Breast epithelium (tissue), 4 donors: ENCODE measurements at regions not wholly inside any gene's neighbourhood (a gene's known extent, or its start where the extent isn't known, plus 50 kb on each side); places are given as distances from the start of the nearest gene placed in this dataset.

Source experiments
- DNase-seq, 2 donors: peaks; one replicate each; pipeline ENCODE4 v3.0.0-alpha.2; 2019; ENCODE audit warnings: low spot score in 2 of 2
- H3K27ac ChIP-seq, 2 donors: fragments of 200-600 bp; sonication (generic) in 1 of 2; one replicate each; pipeline ENCODE4 v1.5.1; 2016 to 2019; ENCODE audit warnings: mild to moderate bottlenecking in 1 of 2
- H3K27me3 ChIP-seq, 2 donors: fragments of 200-600 bp; sonication (generic) in 1 of 2; one replicate each; pipeline versions ENCODE4 v1.5.1 to v1.6.0; 2017 to 2019; ENCODE audit warnings: control low read depth in 1 of 2, mild to moderate bottlenecking in 1 of 2
- H3K36me3 ChIP-seq: fragments of 200-600 bp; one replicate; pipeline ENCODE4 v1.5.1; 2019
- H3K4me1 ChIP-seq, 2 donors: fragments of 200-600 bp; sonication (generic); one replicate each; pipeline ENCODE4 v1.5.1; 2016 to 2019; ENCODE audit warnings: control low read depth in 1 of 2
- H3K4me3 ChIP-seq, 3 donors: fragments of 200-600 bp; sonication (generic); 1 replicate in 2 of 3; 2 replicates in 1 of 3; pipeline ENCODE4 v1.5.1; 2016 to 2019; ENCODE audit warnings: mild to moderate bottlenecking in 3 of 3, moderate library complexity in 2 of 3
- H3K9me3 ChIP-seq, 2 donors: fragments of 200-600 bp; sonication (generic) in 1 of 2; one replicate each; pipeline ENCODE4 v1.5.1; 2016 to 2019; ENCODE audit warnings: control low read depth in 1 of 2
- CTCF ChIP-seq, 3 donors: fragments of 450-650 bp; IDR thresholded peaks; one replicate each; pipeline ENCODE4 v1.5.1; 2016 to 2017; ENCODE audit warnings: antibody characterized with exemption in 3 of 3, mild to moderate bottlenecking in 3 of 3, moderate library complexity in 3 of 3
- POLR2A ChIP-seq: fragments of 450-650 bp; IDR thresholded peaks from one replicate; pipeline ENCODE4 v1.6.1; 2016; ENCODE audit warnings: antibody characterized with exemption, mild to moderate bottlenecking, moderate library complexity
- POLR2AphosphoS5 ChIP-seq, 3 donors: sonication (generic); formaldehyde crosslinking; IDR thresholded peaks; one replicate each; pipeline ENCODE4 v1.6.1; 2017; ENCODE audit warnings: antibody characterized with exemption in 3 of 3
- intact Hi-C: fragments of 100-400 bp; cut with DNase I; formaldehyde crosslinking; loops from one replicate; pipeline ENCODE4 v1.15.1; 2023; ENCODE audit warnings: low total_unique reads

GRCh38 chr1:218828125-218828650 lies 345.5 kb upstream of the LYPLAL1 start:
- Histone ChIP-seq H3K4me3 (no peak overlapping the region), H3K36me3 (no peaks in the 10 kb centered on the region), H3K27me3 (no peaks in the 10 kb centered on the region), H3K4me1 (no peaks in the 10 kb centered on the region), H3K27ac (no peak overlapping the region), H3K9me3 (no peaks in the 10 kb centered on the region)
- intact Hi-C loops = no loop called here
- no peak for DNase-seq
- TF ChIP-seq POLR2AphosphoS5 (IDR thresholded peaks at IDR 0.05) = no peak
- TF ChIP-seq POLR2A = no peak
- TF ChIP-seq CTCF (IDR thresholded peaks at IDR 0.05) = no peak

GRCh38 chr1:218829097-218829496 lies 344.6 kb upstream of the LYPLAL1 start:
- no peaks in the 10 kb centered on the region for H3K9me3 ChIP-seq
- no peak overlapping the region for H3K4me3 ChIP-seq
- no peak for DNase-seq
- no peak overlapping the region for H3K27ac ChIP-seq
- no peaks in the 10 kb centered on the region for H3K27me3 ChIP-seq
- no peaks in the 10 kb centered on the region for H3K4me1 ChIP-seq
- no peaks in the 10 kb centered on the region for H3K36me3 ChIP-seq
- intact Hi-C loops = no loop called here
- TF ChIP-seq POLR2A (no peak), CTCF (IDR thresholded peaks at IDR 0.05) (no peak), POLR2AphosphoS5 (IDR thresholded peaks at IDR 0.05) (no peak)

GRCh38 chr1:218835609-218836008 lies 338.1 kb upstream of the LYPLAL1 start:
- intact Hi-C loops = no loop called here
- no peak overlapping the region for H3K27ac ChIP-seq
- no peaks in the 10 kb centered on the region for H3K36me3 ChIP-seq

GRCh38 chr1:218836264-218836663 lies 337.4 kb upstream of the LYPLAL1 start:
- H3K27me3 ChIP-seq = no peaks in the 10 kb centered on the region
- DNase-seq = no peak
- intact Hi-C loops = no loop called here
- H3K36me3 ChIP-seq = no peaks in the 10 kb centered on the region
- TF ChIP-seq CTCF (IDR thresholded peaks at IDR 0.05) = no peak
- TF ChIP-seq POLR2A = no peak
- no peak for TF ChIP-seq POLR2AphosphoS5 (IDR thresholded peaks at IDR 0.05)
- H3K27ac ChIP-seq = no peak overlapping the region
- no peak overlapping the region for H3K4me3 ChIP-seq
- H3K4me1 ChIP-seq = no peaks in the 10 kb centered on the region
- H3K9me3 ChIP-seq = no peaks in the 10 kb centered on the region

More at GRCh38 chr1:218835609-218836008, 338.1 kb upstream of the LYPLAL1 start:
- Histone ChIP-seq H3K4me1 (no peaks in the 10 kb centered on the region), H3K9me3 (no peaks in the 10 kb centered on the region), H3K27me3 (no peaks in the 10 kb centered on the region), H3K4me3 (no peak overlapping the region)
- DNase-seq = no peak
- TF ChIP-seq POLR2A (no peak), CTCF (IDR thresholded peaks at IDR 0.05) (no peak), POLR2AphosphoS5 (IDR thresholded peaks at IDR 0.05) (no peak)

GRCh38 chr1:218837051-218837450 lies 336.6 kb upstream of the LYPLAL1 start:
- DNase-seq = no peak
- intact Hi-C loops = no loop called here
- no peaks in the 10 kb centered on the region for H3K36me3 ChIP-seq
- no peak overlapping the region for H3K27ac ChIP-seq
- no peaks in the 10 kb centered on the region for H3K4me1 ChIP-seq
- no peak overlapping the region for H3K4me3 ChIP-seq
- no peaks in the 10 kb centered on the region for H3K27me3 ChIP-seq
- H3K9me3 ChIP-seq = no peaks in the 10 kb centered on the region
- TF ChIP-seq POLR2AphosphoS5 (IDR thresholded peaks at IDR 0.05) = no peak
- TF ChIP-seq POLR2A = no peak
- no peak for TF ChIP-seq CTCF (IDR thresholded peaks at IDR 0.05)
